DOHH2 (cell line): ENCODE measurements at regions not wholly inside any gene's neighbourhood (a gene's known extent, or its start where the extent isn't known, plus 50 kb on each side); places are given as distances from the start of the nearest gene placed in this dataset.

Experiments
- H3F3A ChIP-seq: fragments of 200-600 bp; sonication (generic), shearing (Covaris generic); 2 replicates; pipeline ENCODE4 v1.6.0; 2016; ENCODE audit warnings: antibody characterized with exemption, mild to moderate bottlenecking; ENCODE audit not compliant: control insufficient read depth, insufficient read depth
- H3K27ac ChIP-seq: fragments of 200-600 bp; sonication (generic); 2 replicates; pipeline ENCODE4 v1.5.1; 2014; ENCODE audit warnings: low read depth, mild to moderate bottlenecking, low read length, moderate library complexity
- H3K27me3 ChIP-seq: fragments of 200-600 bp; sonication (generic); 2 replicates; pipeline ENCODE4 v1.6.1; 2014; ENCODE audit warnings: mild to moderate bottlenecking, low read length, mixed read lengths; ENCODE audit not compliant: control insufficient read depth
- H3K36me3 ChIP-seq: fragments of 200-600 bp; sonication (generic); 2 replicates; pipeline ENCODE4 v1.6.1; 2014; ENCODE audit warnings: mild to moderate bottlenecking, low read length, moderate library complexity, mixed read lengths; ENCODE audit not compliant: control insufficient read depth
- H3K4me1 ChIP-seq: fragments of 200-600 bp; sonication (generic); 2 replicates; pipeline ENCODE4 v1.6.1; 2014; ENCODE audit warnings: mild to moderate bottlenecking, low read length, mixed read lengths; ENCODE audit not compliant: control insufficient read depth
- H3K4me2 ChIP-seq: fragments of 200-600 bp; sonication (generic); 2 replicates; pipeline ENCODE4 v1.6.0; 2014; ENCODE audit warnings: mild to moderate bottlenecking, low read length, moderate library complexity
- H3K4me3 ChIP-seq: fragments of 200-600 bp; sonication (generic); 2 replicates; pipeline ENCODE4 v1.5.1; 2014; ENCODE audit warnings: mild to moderate bottlenecking, low read length, mixed read lengths
- H3K79me2 ChIP-seq: fragments of 200-600 bp; sonication (generic); 2 replicates; pipeline ENCODE4 v1.6.1; 2014; ENCODE audit warnings: mild to moderate bottlenecking, low read length, mixed read lengths; ENCODE audit not compliant: control insufficient read depth
- H3K9me2 ChIP-seq: fragments of 200-600 bp; sonication (generic); replicated peaks from 2 replicates; pipeline ENCODE4 v1.6.1; 2014; ENCODE audit warnings: mild to moderate bottlenecking, low read length, mixed read lengths; ENCODE audit not compliant: control insufficient read depth
- H3K9me3 ChIP-seq: fragments of 200-600 bp; sonication (generic); 2 replicates; pipeline ENCODE4 v1.6.1; 2014; ENCODE audit warnings: antibody characterized with exemption, low read length, mixed read lengths; ENCODE audit not compliant: control insufficient read depth, insufficient read depth
- H4K20me1 ChIP-seq: fragments of 200-600 bp; sonication (generic); 2 replicates; pipeline ENCODE4 v1.6.0; 2014; ENCODE audit warnings: low read depth, mild to moderate bottlenecking, antibody characterized with exemption, low read length, moderate library complexity; ENCODE audit not compliant: control insufficient read depth, insufficient read depth
- CTCF ChIP-seq: fragments of 200-600 bp; sonication (generic); IDR thresholded peaks from one replicate; pipeline ENCODE4 v1.5.1; 2014; ENCODE audit warnings: antibody characterized with exemption, mild to moderate bottlenecking, low read depth, low read length; ENCODE audit not compliant: poor library complexity, severe bottlenecking
- EZH2phosphoT487 ChIP-seq: fragments of 200-600 bp; sonication (generic); IDR thresholded peaks from 2 replicates; pipeline ENCODE4 v1.6.1; 2017; ENCODE audit warnings: borderline replicate concordance, mild to moderate bottlenecking, antibody characterized with exemption, low read length, moderate library complexity, mixed read lengths

- H3K4me1 ChIP-seq, result no peaks in the 10 kb centered on the region
- H3K4me3 ChIP-seq, result no peak overlapping the region
- H3K9me3 ChIP-seq, result no peaks in the 10 kb centered on the region
- H3K27me3 ChIP-seq, result no peaks in the 10 kb centered on the region
- no peak for TF ChIP-seq EZH2phosphoT487
- TF ChIP-seq CTCF, result no peak
- no peaks in the 10 kb centered on the region for H4K20me1 ChIP-seq
- no peak overlapping the region for H3K4me2 ChIP-seq
- H3K9me2 ChIP-seq, result no peaks in the 10 kb centered on the region
- no peaks in the 10 kb centered on the region for H3K79me2 ChIP-seq
- H3F3A ChIP-seq, result no peaks in the 10 kb centered on the region
- no peak overlapping the region for H3K27ac ChIP-seq
- H3K36me3 ChIP-seq, result no peaks in the 10 kb centered on the region
Measured at GRCh38 chr15:87492321-87492720, 764.2 kb downstream of the NTRK3 start.

GRCh38 chr15:87490666-87491065 is 765.9 kb downstream of the NTRK3 start:
- H3K4me2 ChIP-seq, result no peak overlapping the region
- no peaks in the 10 kb centered on the region for H3K4me1 ChIP-seq
- no peaks in the 10 kb centered on the region for H3K9me3 ChIP-seq
- H3K79me2 ChIP-seq, result no peaks in the 10 kb centered on the region
- H3K27ac ChIP-seq, result no peak overlapping the region
- H3K36me3 ChIP-seq, result no peaks in the 10 kb centered on the region
- H4K20me1 ChIP-seq, result no peaks in the 10 kb centered on the region
- no peaks in the 10 kb centered on the region for H3F3A ChIP-seq
- H3K9me2 ChIP-seq, result no peaks in the 10 kb centered on the region
- H3K4me3 ChIP-seq, result no peak overlapping the region
- no peaks in the 10 kb centered on the region for H3K27me3 ChIP-seq
- TF ChIP-seq EZH2phosphoT487 (no peak), CTCF (no peak)

GRCh38 chr15:87489902-87490665 is 766.5 kb downstream of the NTRK3 start:
- Histone ChIP-seq H3K9me3 (no peaks in the 10 kb centered on the region), H3K27me3 (no peaks in the 10 kb centered on the region), H3K4me1 (no peaks in the 10 kb centered on the region), H3K4me3 (no peak overlapping the region), H3K36me3 (no peaks in the 10 kb centered on the region), H3K27ac (no peak overlapping the region), H3K9me2 (no peaks in the 10 kb centered on the region), H3F3A (no peaks in the 10 kb centered on the region), H3K4me2 (no peak overlapping the region), H3K79me2 (no peaks in the 10 kb centered on the region), H4K20me1 (no peaks in the 10 kb centered on the region)
- TF ChIP-seq EZH2phosphoT487, result no peak
- TF ChIP-seq CTCF, result no peak
